GM23248 (cell line): ENCODE measurements at regions not wholly inside any gene's neighbourhood (a gene's known extent, or its start where the extent isn't known, plus 50 kb on each side); places are given as distances from the start of the nearest gene placed in this dataset.

ENCODE experiments used
- DNase-seq: peaks from one replicate; pipeline ENCODE4 v3.0.0-alpha.2; 2015
- H2AFZ ChIP-seq: fragments of 200-600 bp; sonication (generic); 2 replicates; pipeline ENCODE4 v1.6.1; 2016; ENCODE audit warnings: antibody characterized with exemption
- H3F3A ChIP-seq: fragments of 200-600 bp; sonication (generic); 2 replicates; pipeline ENCODE4 v1.6.1; 2016; ENCODE audit warnings: mild to moderate bottlenecking, antibody characterized with exemption, mixed run types; ENCODE audit not compliant: insufficient read depth
- H3K27ac ChIP-seq: fragments of 200-600 bp; sonication (generic); 2 replicates; pipeline ENCODE4 v1.5.1; 2016; ENCODE audit warnings: mild to moderate bottlenecking
- H3K27me3 ChIP-seq: fragments of 200-600 bp; sonication (generic); replicated peaks from 2 replicates; pipeline ENCODE4 v1.6.1; 2016; ENCODE audit warnings: mild to moderate bottlenecking; ENCODE audit not compliant: insufficient read depth
- H3K36me3 ChIP-seq: fragments of 200-600 bp; sonication (generic); 2 replicates; pipeline ENCODE4 v1.6.1; 2016; ENCODE audit warnings: low read depth, mild to moderate bottlenecking
- H3K4me1 ChIP-seq: fragments of 200-600 bp; sonication (generic); 2 replicates; pipeline ENCODE4 v1.6.1; 2016; ENCODE audit warnings: mild to moderate bottlenecking; ENCODE audit not compliant: insufficient read depth
- H3K4me2 ChIP-seq: fragments of 200-600 bp; sonication (generic); one replicate; pipeline ENCODE4 v1.6.1; 2016; ENCODE audit warnings: mild to moderate bottlenecking; ENCODE audit not compliant: unreplicated experiment
- H3K4me3 ChIP-seq: fragments of 200-600 bp; sonication (generic); 2 replicates; pipeline ENCODE4 v1.5.1; 2016; ENCODE audit warnings: mild to moderate bottlenecking
- H3K79me2 ChIP-seq: fragments of 200-600 bp; sonication (generic); 2 replicates; pipeline ENCODE4 v1.6.1; 2016; ENCODE audit warnings: mild to moderate bottlenecking; ENCODE audit not compliant: insufficient read depth
- H3K9ac ChIP-seq: fragments of 200-600 bp; sonication (generic); 2 replicates; pipeline ENCODE4 v1.6.1; 2016; ENCODE audit warnings: mild to moderate bottlenecking
- H3K9me2 ChIP-seq: fragments of 200-600 bp; sonication (generic); 2 replicates; pipeline ENCODE4 v1.6.1; 2016; ENCODE audit warnings: mixed run types, mild to moderate bottlenecking, moderate library complexity; ENCODE audit not compliant: insufficient read depth
- H3K9me3 ChIP-seq: fragments of 200-600 bp; sonication (generic); one replicate; pipeline ENCODE4 v1.6.1; 2017; ENCODE audit warnings: low read depth
- H4K20me1 ChIP-seq: fragments of 200-600 bp; sonication (generic); 2 replicates; pipeline ENCODE4 v1.6.0; 2016; ENCODE audit not compliant: insufficient read depth
- EZH2 ChIP-seq: fragments of 200-600 bp; sonication (generic); IDR thresholded peaks from 2 replicates; pipeline ENCODE4 v1.6.1; 2018; ENCODE audit warnings: antibody characterized with exemption, mild to moderate bottlenecking; ENCODE audit not compliant: insufficient read depth, poor library complexity, severe bottlenecking
- EZH2phosphoT487 ChIP-seq: fragments of 200-600 bp; sonication (generic); IDR thresholded peaks from 2 replicates; pipeline ENCODE4 v1.6.1; 2018; ENCODE audit warnings: antibody characterized with exemption, moderate library complexity, mild to moderate bottlenecking, low read depth; ENCODE audit not compliant: insufficient read depth
- WGBS, 2 experiments: methylation state at CpG; one replicate each; pipeline ENCODE4 v1.1.6; 2015 to 2017; ENCODE audit warnings: low lambda C conversion rate in 2 of 2, low coverage in 1 of 2; ENCODE audit errors: missing lambda C conversion rate in 2 of 2; 5-methylcytosine and 5-hydroxymethylcytosine counted together
- in situ Hi-C: fragments of 300-500 bp; cut with MboI; formaldehyde crosslinking; loops from 2 replicates; pipeline ENCODE4 v1.15.0; 2020

DNA sequence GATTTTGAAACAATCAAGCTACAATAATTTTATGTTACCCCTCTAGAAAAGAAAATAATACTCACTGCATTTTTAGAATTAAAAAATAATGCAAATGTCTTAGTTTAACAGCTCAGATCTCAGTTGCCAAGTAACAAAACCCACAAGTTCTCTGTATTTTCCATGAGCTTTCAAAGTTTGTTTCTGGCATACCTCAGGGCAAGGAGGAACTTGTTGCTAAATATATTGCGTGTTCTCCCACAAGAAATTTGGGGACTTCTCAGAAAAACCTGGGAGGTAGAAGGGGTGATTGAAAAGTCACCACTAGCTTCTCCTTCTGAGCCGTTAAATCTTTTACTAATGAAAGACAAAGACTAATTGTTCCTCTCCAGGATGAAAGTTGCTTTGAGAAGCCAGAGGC, 236.8 kb upstream of the MARCKS start:
- Histone ChIP-seq H2AFZ (no peak overlapping the region), H3K4me3 (no peak overlapping the region), H3K27ac (no peak overlapping the region), H3K4me2 (no peak overlapping the region), H3K9me3 (no peaks in the 10 kb centered on the region), H3K9ac (no peak overlapping the region), H3K79me2 (no peaks in the 10 kb centered on the region), H3K27me3 (no peaks in the 10 kb centered on the region), H3K36me3 (no peaks in the 10 kb centered on the region), H3F3A (no peaks in the 10 kb centered on the region), H3K9me2 (no peaks in the 10 kb centered on the region), H4K20me1 (no peaks in the 10 kb centered on the region), H3K4me1 (no peaks in the 10 kb centered on the region)
- DNase-seq: no peak
- 52 to 59% methylated on average over 2 of the region's 2 CpGs for WGBS, 2 experiments
- TF ChIP-seq EZH2phosphoT487: no peak
- TF ChIP-seq EZH2: no peak
- in situ Hi-C loops: no loop called here

DNA sequence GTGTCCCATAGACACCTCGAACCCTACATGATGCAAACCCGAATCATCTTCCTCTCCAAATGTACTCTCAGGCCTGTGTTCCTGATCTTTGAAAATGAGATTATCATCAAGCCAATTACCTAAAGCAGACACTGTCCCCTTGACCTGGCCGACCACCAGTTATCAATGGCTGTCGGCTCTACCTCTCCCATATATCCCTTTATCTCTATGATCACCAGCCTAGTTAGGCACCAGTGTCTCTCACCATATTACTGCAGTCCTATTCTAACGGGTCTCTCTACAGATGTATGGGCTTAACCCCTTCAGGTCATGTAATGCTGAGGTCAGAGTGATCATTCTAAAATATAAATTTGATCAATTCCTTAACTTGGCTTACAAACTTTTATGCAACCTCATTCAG, 234.9 kb upstream of the MARCKS start:
- in situ Hi-C loops: no loop called here
- no peak overlapping the region for H3K27ac ChIP-seq
- H2AFZ ChIP-seq: no peak overlapping the region
- H3K4me1 ChIP-seq: no peaks in the 10 kb centered on the region
- H3K4me2 ChIP-seq: no peak overlapping the region
- no peaks in the 10 kb centered on the region for H3K9me3 ChIP-seq
- H3F3A ChIP-seq: no peaks in the 10 kb centered on the region
- DNase-seq: no peak
- TF ChIP-seq EZH2phosphoT487: no peak
- no peak for TF ChIP-seq EZH2
- H3K9ac ChIP-seq: no peak overlapping the region
- H3K27me3 ChIP-seq: no peaks in the 10 kb centered on the region
- WGBS, 2 experiments: 73 to 77% methylated on average over 5 of the region's 5 CpGs
- no peaks in the 10 kb centered on the region for H3K79me2 ChIP-seq
- no peaks in the 10 kb centered on the region for H3K36me3 ChIP-seq
- H3K4me3 ChIP-seq: no peak overlapping the region
- H3K9me2 ChIP-seq: no peaks in the 10 kb centered on the region
- H4K20me1 ChIP-seq: no peaks in the 10 kb centered on the region

DNA sequence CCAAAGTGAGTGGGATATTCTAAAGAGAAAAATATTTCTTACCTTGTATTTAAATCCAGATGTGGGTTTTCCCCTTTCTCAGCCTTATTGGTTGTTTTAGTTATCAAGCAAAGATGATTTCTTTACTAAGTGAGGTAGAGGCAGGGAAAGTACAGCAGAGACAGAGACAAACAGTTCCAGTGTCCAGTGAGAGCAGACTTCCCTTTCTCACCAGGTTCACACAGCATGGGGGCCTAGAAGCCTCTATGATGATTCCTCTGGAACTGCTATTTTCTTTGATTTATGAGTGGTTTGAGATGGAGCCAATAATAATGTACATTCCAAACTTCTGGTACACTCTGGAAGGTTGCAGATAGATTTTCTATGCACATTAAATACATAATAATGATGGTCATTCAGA, 234.0 kb upstream of the MARCKS start:
- Histone ChIP-seq H3F3A (no peaks in the 10 kb centered on the region), H3K9me3 (no peaks in the 10 kb centered on the region), H3K27ac (no peak overlapping the region), H4K20me1 (no peaks in the 10 kb centered on the region), H3K36me3 (no peaks in the 10 kb centered on the region), H3K27me3 (no peaks in the 10 kb centered on the region), H3K4me2 (no peak overlapping the region), H3K4me1 (no peaks in the 10 kb centered on the region), H2AFZ (no peak overlapping the region), H3K4me3 (no peak overlapping the region), H3K9me2 (no peaks in the 10 kb centered on the region), H3K9ac (no peak overlapping the region), H3K79me2 (no peaks in the 10 kb centered on the region)
- TF ChIP-seq EZH2phosphoT487 (no peak), EZH2 (no peak)
- in situ Hi-C loops: no loop called here
- no peak for DNase-seq

DNA sequence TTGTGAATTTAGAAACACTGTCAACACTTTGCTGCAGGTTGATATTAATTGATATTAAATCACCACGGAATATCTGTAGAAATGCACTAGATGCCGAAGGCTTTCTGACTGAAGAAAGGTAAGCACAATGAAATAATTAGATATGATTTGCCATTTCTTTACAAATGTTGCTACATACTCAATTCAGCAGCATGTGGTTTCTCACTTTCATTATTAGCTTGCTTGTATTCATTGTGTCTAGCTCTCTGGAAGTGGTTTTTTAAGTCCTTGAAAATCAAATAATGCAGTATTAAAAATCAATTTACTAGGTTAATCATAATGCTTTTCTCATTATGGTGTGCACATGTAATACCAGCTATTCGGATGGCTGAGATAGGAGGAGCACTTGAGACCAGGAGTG, 231.3 kb upstream of the MARCKS start:
- Histone ChIP-seq H3K27ac (no peak overlapping the region), H4K20me1 (no peaks in the 10 kb centered on the region), H2AFZ (no peak overlapping the region), H3K9me2 (no peaks in the 10 kb centered on the region), H3K9me3 (no peaks in the 10 kb centered on the region), H3K79me2 (no peaks in the 10 kb centered on the region), H3K9ac (no peak overlapping the region), H3K4me3 (no peak overlapping the region), H3K4me1 (peaks cover 11% of the 10 kb centered on the region), H3K36me3 (no peaks in the 10 kb centered on the region), H3K4me2 (no peak overlapping the region), H3F3A (peaks cover 2% of the 10 kb centered on the region; the same call in 1 of the 2 replicates), H3K27me3 (no peaks in the 10 kb centered on the region)
- no peak for DNase-seq
- WGBS, 2 experiments: 96% methylated on average over 3 of the region's 3 CpGs
- TF ChIP-seq EZH2phosphoT487 (no peak), EZH2 (no peak)
- in situ Hi-C loops: no loop called here

DNA sequence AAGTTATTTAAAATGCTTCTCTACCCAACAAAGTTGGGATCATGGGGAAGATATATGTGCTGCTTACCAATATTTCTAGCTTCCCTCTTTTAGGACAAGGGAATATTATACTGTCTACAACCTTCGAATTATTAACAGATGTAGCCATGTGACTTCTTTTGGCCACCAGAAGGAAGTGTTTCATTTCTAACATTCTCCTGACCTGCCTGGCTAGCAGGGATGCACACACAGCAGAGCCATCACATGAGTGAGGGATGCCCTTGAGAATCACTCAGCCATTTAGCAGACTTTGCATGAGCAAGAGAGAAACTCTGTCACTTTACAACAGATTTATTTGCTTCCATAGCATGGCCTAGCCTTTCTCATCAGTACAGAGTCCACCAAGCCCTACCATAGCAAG, 230.7 kb upstream of the MARCKS start:
- no peak overlapping the region for H3K27ac ChIP-seq
- no peak overlapping the region for H3K4me3 ChIP-seq
- peaks cover 17% of the 10 kb centered on the region for H3K4me1 ChIP-seq
- no peak overlapping the region for H2AFZ ChIP-seq
- H3K36me3 ChIP-seq: no peaks in the 10 kb centered on the region
- WGBS, 2 experiments: 90 to 100% methylated on average over 1 of the region's 1 CpG
- H4K20me1 ChIP-seq: no peaks in the 10 kb centered on the region
- no peaks in the 10 kb centered on the region for H3K79me2 ChIP-seq
- peaks cover 8% of the 10 kb centered on the region for H3F3A ChIP-seq
- H3K4me2 ChIP-seq: no peak overlapping the region
- H3K9ac ChIP-seq: no peak overlapping the region
- H3K9me3 ChIP-seq: no peaks in the 10 kb centered on the region
- no peaks in the 10 kb centered on the region for H3K27me3 ChIP-seq
- no peaks in the 10 kb centered on the region for H3K9me2 ChIP-seq
- in situ Hi-C loops: no loop called here
- TF ChIP-seq EZH2phosphoT487 (no peak), EZH2 (no peak)
- DNase-seq: no peak
